Mononuclear cell (primary cell): ENCODE measurements at regions not wholly inside any gene's neighbourhood (a gene's known extent, or its start where the extent isn't known, plus 50 kb on each side); places are given as distances from the start of the nearest gene placed in this dataset.

ENCODE experiments used
- H3K27me3 ChIP-seq: 2 replicates; pipeline ENCODE4 v1.6.0; 2011; ENCODE audit warnings: low read length, control low read depth; ENCODE audit not compliant: insufficient read depth
- H3K4me1 ChIP-seq: 2 replicates; pipeline ENCODE4 v1.5.1; 2011; ENCODE audit warnings: mild to moderate bottlenecking, low read length, control low read depth; ENCODE audit not compliant: insufficient read depth
- H3K4me3 ChIP-seq: 2 replicates; pipeline ENCODE4 v1.5.1; 2011; ENCODE audit warnings: mild to moderate bottlenecking, low read length, moderate library complexity
- H3K9me3 ChIP-seq: 2 replicates; pipeline ENCODE4 v1.5.1; 2011; ENCODE audit warnings: low read depth, mild to moderate bottlenecking, control low read depth, low read length

DNA sequence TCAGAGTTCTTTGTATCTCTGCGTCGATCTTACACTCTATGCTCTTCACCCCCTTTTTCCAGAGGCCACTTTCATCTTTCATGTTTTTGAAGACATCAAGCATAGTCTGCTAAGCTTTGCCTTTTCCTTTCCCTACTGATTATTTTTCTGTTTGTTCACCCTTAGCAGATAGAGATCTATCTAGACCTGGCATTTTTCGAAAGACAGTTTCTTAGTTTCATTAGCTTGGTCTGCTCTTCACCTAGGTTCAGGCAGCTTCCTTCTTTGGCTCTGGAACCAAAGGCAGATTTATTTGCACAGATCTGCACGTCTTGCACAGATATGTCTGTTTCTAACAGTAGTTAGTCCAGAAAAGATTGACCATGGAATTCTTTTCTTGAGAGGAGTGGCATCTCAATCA lies 122.7 kb upstream of the HS3ST5 start:
- no peaks in the 10 kb centered on the region for H3K27me3 ChIP-seq

GRCh38 chr6:114453737-114454276 lies 111.0 kb upstream of the HS3ST5 start:
- no peaks in the 10 kb centered on the region for H3K27me3 ChIP-seq
- H3K4me3 ChIP-seq, result no peak overlapping the region
- H3K9me3 ChIP-seq, result no peaks in the 10 kb centered on the region
- H3K4me1 ChIP-seq, result no peaks in the 10 kb centered on the region

More for the DNA sequence above, 122.7 kb upstream of the HS3ST5 start:
- H3K9me3 ChIP-seq, result no peaks in the 10 kb centered on the region
- no peak overlapping the region for H3K4me3 ChIP-seq
- no peaks in the 10 kb centered on the region for H3K4me1 ChIP-seq

GRCh38 chr6:114452785-114453401 lies 110.1 kb upstream of the HS3ST5 start:
- Histone ChIP-seq H3K4me3 (no peak overlapping the region), H3K9me3 (no peaks in the 10 kb centered on the region), H3K4me1 (no peaks in the 10 kb centered on the region), H3K27me3 (no peaks in the 10 kb centered on the region)

DNA sequence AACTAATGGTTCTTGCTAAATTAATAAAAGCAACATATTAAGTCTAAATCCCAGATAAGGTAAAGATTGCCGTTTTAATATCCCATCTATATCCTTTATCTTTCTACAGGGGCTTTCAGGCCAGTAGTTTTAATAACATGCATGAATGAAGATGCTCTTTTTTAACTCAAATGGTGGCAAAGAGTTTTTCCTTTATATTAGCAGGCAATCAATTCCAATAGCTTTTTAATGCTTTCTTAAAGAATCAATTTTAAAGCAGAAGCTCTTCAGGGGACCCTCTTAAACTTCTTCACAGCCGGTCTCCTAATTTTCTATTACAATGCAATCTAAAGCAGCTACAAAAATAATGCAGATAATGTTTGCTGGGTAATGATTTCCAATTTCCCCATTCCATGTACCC lies 107.8 kb upstream of the HS3ST5 start:
- no peaks in the 10 kb centered on the region for H3K27me3 ChIP-seq
- no peaks in the 10 kb centered on the region for H3K4me1 ChIP-seq
- no peaks in the 10 kb centered on the region for H3K9me3 ChIP-seq
- H3K4me3 ChIP-seq, result no peak overlapping the region

GRCh38 chr6:114449659-114450058 lies 106.8 kb upstream of the HS3ST5 start:
- Histone ChIP-seq H3K4me3 (no peak overlapping the region), H3K9me3 (no peaks in the 10 kb centered on the region), H3K4me1 (no peaks in the 10 kb centered on the region), H3K27me3 (no peaks in the 10 kb centered on the region)

DNA sequence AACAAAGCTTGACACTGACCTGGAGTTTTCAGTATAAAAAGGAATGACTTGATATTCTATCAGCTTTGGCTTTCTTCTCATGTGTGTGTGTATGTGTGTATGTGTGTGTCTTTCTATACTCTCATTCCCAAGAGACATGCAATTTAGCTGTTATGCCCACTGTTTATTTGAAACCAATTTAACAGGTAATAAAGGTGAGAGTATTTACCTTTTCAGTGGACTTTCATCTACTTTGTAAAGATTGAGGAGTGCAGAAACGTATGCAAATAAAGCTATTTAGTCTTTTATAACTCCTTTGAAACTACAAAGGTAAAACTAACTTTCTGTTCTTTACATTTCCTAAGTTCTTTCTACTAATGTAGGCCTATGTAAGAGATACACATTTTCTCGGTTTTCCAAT lies 103.5 kb upstream of the HS3ST5 start:
- H3K9me3 ChIP-seq, result no peaks in the 10 kb centered on the region
- H3K4me1 ChIP-seq, result no peaks in the 10 kb centered on the region
- H3K27me3 ChIP-seq, result no peaks in the 10 kb centered on the region
- no peak overlapping the region for H3K4me3 ChIP-seq

- Histone ChIP-seq H3K4me3 (no peak overlapping the region), H3K9me3 (no peaks in the 10 kb centered on the region), H3K27me3 (no peaks in the 10 kb centered on the region), H3K4me1 (no peaks in the 10 kb centered on the region)
Measured at GRCh38 chr6:114445846-114446245, 103.0 kb upstream of the HS3ST5 start.

DNA sequence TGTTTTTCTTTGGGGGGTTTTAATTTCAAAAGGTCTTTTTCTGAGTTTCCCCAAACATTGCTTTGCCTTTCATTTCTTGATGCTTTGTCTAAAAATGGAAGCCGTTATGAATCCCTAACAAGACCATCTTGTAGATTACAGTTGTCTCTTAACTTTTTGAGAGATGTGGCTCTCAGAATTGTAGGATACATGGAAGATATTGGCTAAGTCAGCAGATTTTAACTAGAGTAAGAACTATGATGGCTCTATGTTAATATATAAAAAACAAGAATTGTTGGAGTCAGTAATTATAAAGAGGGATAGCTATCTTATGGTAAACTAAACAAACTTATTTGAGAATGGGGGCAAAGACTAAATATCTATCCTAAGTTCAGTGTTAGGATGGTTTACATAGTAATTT lies 96.6 kb upstream of the HS3ST5 start:
- H3K4me1 ChIP-seq, result no peaks in the 10 kb centered on the region
- H3K27me3 ChIP-seq, result no peaks in the 10 kb centered on the region
- no peaks in the 10 kb centered on the region for H3K9me3 ChIP-seq
- H3K4me3 ChIP-seq, result no peak overlapping the region

GRCh38 chr6:114437235-114437634 lies 94.4 kb upstream of the HS3ST5 start:
- no peaks in the 10 kb centered on the region for H3K27me3 ChIP-seq
- no peaks in the 10 kb centered on the region for H3K9me3 ChIP-seq
- H3K4me1 ChIP-seq, result no peaks in the 10 kb centered on the region
- no peak overlapping the region for H3K4me3 ChIP-seq

- H3K4me3 ChIP-seq, result no peak overlapping the region
- no peaks in the 10 kb centered on the region for H3K4me1 ChIP-seq
- no peaks in the 10 kb centered on the region for H3K27me3 ChIP-seq
- no peaks in the 10 kb centered on the region for H3K9me3 ChIP-seq
Measured at GRCh38 chr6:114436691-114437090, 93.9 kb upstream of the HS3ST5 start.

GRCh38 chr6:114435985-114436384 lies 93.2 kb upstream of the HS3ST5 start:
- Histone ChIP-seq H3K4me3 (no peak overlapping the region), H3K9me3 (no peaks in the 10 kb centered on the region), H3K4me1 (no peaks in the 10 kb centered on the region), H3K27me3 (no peaks in the 10 kb centered on the region)

DNA sequence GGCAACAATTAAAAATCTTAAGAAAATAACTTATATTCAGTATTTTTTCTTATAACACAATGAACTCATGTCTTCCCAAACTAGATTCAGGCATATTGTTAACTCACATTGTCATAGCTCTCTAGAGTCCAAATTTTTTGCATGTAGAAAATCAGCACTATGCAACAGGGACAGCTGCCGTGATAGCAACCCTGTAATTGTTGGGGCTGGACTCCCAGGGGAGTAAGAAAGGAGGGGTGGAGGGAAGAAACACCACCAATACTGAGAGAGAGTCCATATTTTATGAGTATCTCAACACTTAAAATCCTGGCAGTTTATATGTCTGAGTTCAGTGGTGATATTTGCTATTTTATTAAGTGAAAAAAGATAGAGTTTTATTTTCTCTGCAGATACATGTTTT lies 89.6 kb upstream of the HS3ST5 start:
- no peaks in the 10 kb centered on the region for H3K9me3 ChIP-seq
- H3K4me3 ChIP-seq, result no peak overlapping the region

DNA sequence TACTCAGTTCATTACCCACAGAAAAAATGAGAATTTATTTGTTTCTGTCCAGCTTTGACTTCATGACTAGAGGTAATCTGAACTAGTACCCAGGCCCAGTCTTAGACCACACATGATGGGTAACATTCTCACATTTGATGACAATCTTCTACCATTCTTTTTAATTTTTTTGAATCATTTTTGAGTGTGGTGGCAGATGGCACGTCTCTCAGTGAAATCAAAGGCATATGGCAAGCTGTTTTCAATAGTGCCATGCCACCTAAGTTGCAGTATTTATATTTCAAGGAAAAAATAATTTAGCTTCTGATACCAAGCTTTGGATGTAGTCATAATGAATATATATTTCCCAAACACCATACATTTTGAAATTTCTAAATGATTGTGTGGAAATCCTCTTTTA lies 88.8 kb upstream of the HS3ST5 start:
- Histone ChIP-seq H3K4me1 (no peaks in the 10 kb centered on the region), H3K27me3 (no peaks in the 10 kb centered on the region), H3K9me3 (no peaks in the 10 kb centered on the region), H3K4me3 (no peak overlapping the region)

More for the DNA sequence above, 89.6 kb upstream of the HS3ST5 start:
- Histone ChIP-seq H3K27me3 (no peaks in the 10 kb centered on the region), H3K4me1 (no peaks in the 10 kb centered on the region)

DNA sequence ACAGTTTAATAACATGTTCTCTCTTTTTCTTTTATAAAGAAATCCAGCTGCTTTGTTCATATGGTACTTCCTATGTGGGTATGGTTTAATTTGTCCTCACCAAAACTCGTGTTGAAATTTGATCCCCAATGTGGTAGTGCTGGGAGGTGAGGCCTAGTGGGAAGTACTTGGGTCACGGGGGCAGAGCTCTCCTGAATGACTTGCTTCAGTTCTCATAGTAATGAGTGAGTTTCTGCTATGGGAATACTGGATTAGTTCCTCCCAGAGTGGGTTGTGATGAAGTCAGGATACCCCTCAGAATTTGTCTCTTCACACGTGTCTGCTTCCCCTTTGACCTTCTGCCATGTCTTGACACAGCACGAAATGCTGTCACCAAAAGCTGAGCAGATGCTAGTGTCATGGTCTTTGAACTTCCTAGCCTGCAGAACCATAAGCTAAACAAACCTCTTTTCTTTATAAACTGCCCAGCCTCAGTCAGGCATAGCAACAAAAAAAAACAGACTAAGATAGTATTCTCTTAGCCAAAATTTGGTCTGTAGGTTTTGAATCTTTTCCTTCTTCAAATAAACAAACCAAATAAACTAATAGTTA lies 87.8 kb upstream of the HS3ST5 start:
- Histone ChIP-seq H3K27me3 (no peaks in the 10 kb centered on the region), H3K4me3 (no peak overlapping the region), H3K9me3 (no peaks in the 10 kb centered on the region), H3K4me1 (no peaks in the 10 kb centered on the region)

DNA sequence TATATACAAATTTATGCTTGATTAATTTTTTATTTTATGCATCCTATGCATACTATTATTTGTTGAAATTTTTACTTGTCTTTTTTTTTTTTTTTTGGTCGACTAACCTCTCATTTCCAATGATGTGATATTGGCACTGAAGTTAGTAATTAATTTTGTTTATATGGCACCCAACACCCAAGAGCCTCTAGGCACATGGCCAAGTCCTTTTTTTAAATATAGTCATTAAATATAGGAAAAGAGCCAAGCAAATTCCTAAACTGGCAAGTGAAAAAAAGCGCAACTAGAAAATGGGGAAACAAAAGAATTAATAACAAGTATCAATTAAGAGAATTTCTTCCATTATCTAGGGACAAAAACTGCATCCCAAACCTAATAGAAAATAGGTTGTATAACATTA lies 85.5 kb upstream of the HS3ST5 start:
- H3K4me1 ChIP-seq, result no peaks in the 10 kb centered on the region
- no peaks in the 10 kb centered on the region for H3K9me3 ChIP-seq
- H3K4me3 ChIP-seq, result no peak overlapping the region
- no peaks in the 10 kb centered on the region for H3K27me3 ChIP-seq

DNA sequence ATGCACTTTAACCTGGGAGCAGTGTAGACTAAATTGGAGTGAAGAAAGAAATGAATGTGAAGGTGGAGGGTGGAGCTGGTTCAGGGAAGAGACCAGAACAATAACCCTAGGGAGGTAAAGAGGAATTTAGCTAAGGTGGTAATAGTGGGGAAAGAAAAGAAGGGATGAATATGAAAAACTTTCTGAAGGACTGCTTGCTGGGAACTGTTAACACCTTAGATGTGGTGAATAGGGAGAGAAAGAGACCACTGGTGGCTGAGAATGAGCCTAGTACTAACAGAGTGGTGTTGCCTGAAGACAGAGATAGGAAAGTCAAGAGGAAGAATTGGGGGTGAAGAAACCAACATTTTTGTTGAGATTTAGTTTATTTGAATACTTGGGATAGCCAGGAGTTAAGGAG lies 78.4 kb upstream of the HS3ST5 start:
- no peaks in the 10 kb centered on the region for H3K4me1 ChIP-seq
- H3K27me3 ChIP-seq, result no peaks in the 10 kb centered on the region
- no peaks in the 10 kb centered on the region for H3K9me3 ChIP-seq
- H3K4me3 ChIP-seq, result no peak overlapping the region
